T-helper 17 cell (primary cell): ENCODE measurements at regions not wholly inside any gene's neighbourhood (a gene's known extent, or its start where the extent isn't known, plus 50 kb on each side); places are given as distances from the start of the nearest gene placed in this dataset.
"Not testable (repeated sequence)": the region's sequence is repeated elsewhere in the genome, so short reads cannot be mapped to it uniquely, and the experiment has no call there.

Experiments used
- ATAC-seq: fragments of 150-1000 bp; cut with Tn5 transposase; 2 replicates; pipeline ENCODE4 v1.10.0; 2021; ENCODE audit warnings: mild to moderate bottlenecking, moderate library complexity
- DNase-seq, 3 donors: peaks; one replicate each; pipeline versions ENCODE4 v3.0.0 to v3.0.0-alpha.2; 2020 to 2021
- H3K9me3 ChIP-seq: one replicate; pipeline ENCODE4 v1.7.0; 2013; ENCODE audit warnings: low read length, mild to moderate bottlenecking; ENCODE audit not compliant: control insufficient read depth, poor library complexity, severe bottlenecking
- H3K27ac Mint-ChIP-seq: one replicate; pipeline ENCODE4 v1.8.0; 2022; ENCODE audit warnings: mild to moderate bottlenecking, moderate library complexity, mixed read lengths
- H3K27me3 Mint-ChIP-seq: one replicate; pipeline ENCODE4 v1.8.0; 2022; ENCODE audit warnings: mixed read lengths
- H3K36me3 Mint-ChIP-seq: one replicate; pipeline ENCODE4 v1.8.0; 2022; ENCODE audit warnings: low read depth, mixed read lengths
- H3K4me1 Mint-ChIP-seq: one replicate; pipeline ENCODE4 v1.8.0; 2022; ENCODE audit warnings: mild to moderate bottlenecking, mixed read lengths
- H3K4me3 Mint-ChIP-seq: one replicate; pipeline ENCODE4 v1.8.0; 2022; ENCODE audit warnings: mild to moderate bottlenecking, moderate library complexity, mixed read lengths

GRCh38 chr12:128026696-128027574, 240.0 kb upstream of the TMEM132C start:
- no peaks in the 10 kb centered on the region for H3K9me3 ChIP-seq
- no peak overlapping the region for H3K27ac Mint-ChIP-seq
- no peak overlapping the region for H3K4me3 Mint-ChIP-seq
- H3K27me3 Mint-ChIP-seq: no peaks in the 10 kb centered on the region
- DNase-seq (no peak), ATAC-seq (no peak)
- no peaks in the 10 kb centered on the region for H3K36me3 Mint-ChIP-seq
- no peaks in the 10 kb centered on the region for H3K4me1 Mint-ChIP-seq

GRCh38 chr12:128033473-128033872, 233.5 kb upstream of the TMEM132C start:
- no peak for ATAC-seq
- Mint-ChIP-seq H3K36me3 (no peaks in the 10 kb centered on the region), H3K4me1 (no peaks in the 10 kb centered on the region), H3K27ac (no peak overlapping the region), H3K4me3 (no peak overlapping the region), H3K27me3 (no peaks in the 10 kb centered on the region)
- DNase-seq: no peak
- H3K9me3 ChIP-seq: no peaks in the 10 kb centered on the region

GRCh38 chr12:128040971-128041370, 226.0 kb upstream of the TMEM132C start:
- no peaks in the 10 kb centered on the region for H3K36me3 Mint-ChIP-seq
- no peak overlapping the region for H3K27ac Mint-ChIP-seq
- H3K9me3 ChIP-seq: no peaks in the 10 kb centered on the region
- no peaks in the 10 kb centered on the region for H3K27me3 Mint-ChIP-seq
- H3K4me3 Mint-ChIP-seq: no peak overlapping the region
- H3K4me1 Mint-ChIP-seq: no peaks in the 10 kb centered on the region
- no peak for ATAC-seq
- DNase-seq: no peak

GRCh38 chr12:128042283-128042682, 224.7 kb upstream of the TMEM132C start:
- H3K36me3 Mint-ChIP-seq, H3K27ac Mint-ChIP-seq, DNase-seq, H3K9me3 ChIP-seq, H3K4me1 Mint-ChIP-seq, H3K27me3 Mint-ChIP-seq, ATAC-seq, H3K4me3 Mint-ChIP-seq: not testable (repeated sequence)

GRCh38 chr12:128042825-128043224, 224.1 kb upstream of the TMEM132C start:
- DNase-seq (no peak), ATAC-seq (no peak)
- H3K9me3 ChIP-seq: no peaks in the 10 kb centered on the region
- Mint-ChIP-seq H3K36me3 (no peaks in the 10 kb centered on the region), H3K4me1 (no peaks in the 10 kb centered on the region), H3K27me3 (no peaks in the 10 kb centered on the region), H3K27ac (no peak overlapping the region), H3K4me3 (no peak overlapping the region)

GRCh38 chr12:128043317-128043716, 223.7 kb upstream of the TMEM132C start:
- ATAC-seq: no peak
- no peaks in the 10 kb centered on the region for H3K9me3 ChIP-seq
- no peak for DNase-seq
- no peaks in the 10 kb centered on the region for H3K36me3 Mint-ChIP-seq
- no peaks in the 10 kb centered on the region for H3K27me3 Mint-ChIP-seq
- no peak overlapping the region for H3K4me3 Mint-ChIP-seq
- H3K4me1 Mint-ChIP-seq: no peaks in the 10 kb centered on the region
- H3K27ac Mint-ChIP-seq: no peak overlapping the region

GRCh38 chr12:128047266-128048060, 219.5 kb upstream of the TMEM132C start:
- Mint-ChIP-seq H3K4me3 (no peak overlapping the region), H3K27me3 (no peaks in the 10 kb centered on the region), H3K4me1 (no peaks in the 10 kb centered on the region), H3K27ac (no peak overlapping the region), H3K36me3 (no peaks in the 10 kb centered on the region)
- H3K9me3 ChIP-seq: peaks cover 3% of the 10 kb centered on the region
- no peak for DNase-seq
- no peak for ATAC-seq

- Mint-ChIP-seq H3K4me1 (no peaks in the 10 kb centered on the region), H3K27ac (no peak overlapping the region), H3K4me3 (no peak overlapping the region), H3K27me3 (no peaks in the 10 kb centered on the region), H3K36me3 (no peaks in the 10 kb centered on the region)
- no peak for DNase-seq
- no peak for ATAC-seq
- H3K9me3 ChIP-seq: peaks cover 3% of the 10 kb centered on the region
Observed at GRCh38 chr12:128052331-128052730, 214.6 kb upstream of the TMEM132C start.

- DNase-seq: no peak
- no peaks in the 10 kb centered on the region for H3K27me3 Mint-ChIP-seq
Observed at GRCh38 chr12:128052777-128053176, 214.2 kb upstream of the TMEM132C start.

GRCh38 chr12:128055567-128055966, 211.4 kb upstream of the TMEM132C start:
- DNase-seq (no peak), ATAC-seq (no peak)
- no peak overlapping the region for H3K4me3 Mint-ChIP-seq
- no peak overlapping the region for H3K27ac Mint-ChIP-seq
- H3K4me1 Mint-ChIP-seq: no peaks in the 10 kb centered on the region
- H3K27me3 Mint-ChIP-seq: no peaks in the 10 kb centered on the region
- no peaks in the 10 kb centered on the region for H3K9me3 ChIP-seq
- H3K36me3 Mint-ChIP-seq: no peaks in the 10 kb centered on the region

More at GRCh38 chr12:128052777-128053176, 214.2 kb upstream of the TMEM132C start:
- Mint-ChIP-seq H3K27ac (no peak overlapping the region), H3K4me3 (no peak overlapping the region), H3K36me3 (no peaks in the 10 kb centered on the region), H3K4me1 (no peaks in the 10 kb centered on the region)
- peaks cover 3% of the 10 kb centered on the region for H3K9me3 ChIP-seq
- ATAC-seq: no peak

GRCh38 chr12:128056136-128056801, 210.7 kb upstream of the TMEM132C start:
- Mint-ChIP-seq H3K27me3 (no peaks in the 10 kb centered on the region), H3K4me1 (no peaks in the 10 kb centered on the region), H3K36me3 (no peaks in the 10 kb centered on the region), H3K27ac (no peak overlapping the region), H3K4me3 (no peak overlapping the region)
- ATAC-seq (no peak), DNase-seq (no peak)
- H3K9me3 ChIP-seq: no peaks in the 10 kb centered on the region

GRCh38 chr12:128057586-128057985, 209.4 kb upstream of the TMEM132C start:
- H3K9me3 ChIP-seq: no peaks in the 10 kb centered on the region
- ATAC-seq: no peak
- Mint-ChIP-seq H3K4me3 (no peak overlapping the region), H3K27ac (no peak overlapping the region), H3K4me1 (no peaks in the 10 kb centered on the region), H3K36me3 (no peaks in the 10 kb centered on the region), H3K27me3 (no peaks in the 10 kb centered on the region)
- no peak for DNase-seq

GRCh38 chr12:128059621-128060370, 207.2 kb upstream of the TMEM132C start:
- Mint-ChIP-seq H3K4me3 (no peak overlapping the region), H3K4me1 (no peaks in the 10 kb centered on the region), H3K36me3 (no peaks in the 10 kb centered on the region), H3K27me3 (no peaks in the 10 kb centered on the region), H3K27ac (no peak overlapping the region)
- DNase-seq (no peak), ATAC-seq (no peak)
- H3K9me3 ChIP-seq: no peaks in the 10 kb centered on the region
